NCI-H524 treated with DMSO at 0.1 percent for 48 hours (cell line): ENCODE measurements at regions not wholly inside any gene's neighbourhood (a gene's known extent, or its start where the extent isn't known, plus 50 kb on each side); places are given as distances from the start of the nearest gene placed in this dataset.
A peak's percentile ranks its signal among the peaks of the same experiment; 100 is the strongest.
"Not testable (repeated sequence)": the region's sequence is repeated elsewhere in the genome, so short reads cannot be mapped to it uniquely, and the experiment has no call there.

Source experiments
- DNase-seq: peaks from one replicate; lab custom pipeline; 2025; lab: John Stamatoyannopoulos, UW

DNA sequence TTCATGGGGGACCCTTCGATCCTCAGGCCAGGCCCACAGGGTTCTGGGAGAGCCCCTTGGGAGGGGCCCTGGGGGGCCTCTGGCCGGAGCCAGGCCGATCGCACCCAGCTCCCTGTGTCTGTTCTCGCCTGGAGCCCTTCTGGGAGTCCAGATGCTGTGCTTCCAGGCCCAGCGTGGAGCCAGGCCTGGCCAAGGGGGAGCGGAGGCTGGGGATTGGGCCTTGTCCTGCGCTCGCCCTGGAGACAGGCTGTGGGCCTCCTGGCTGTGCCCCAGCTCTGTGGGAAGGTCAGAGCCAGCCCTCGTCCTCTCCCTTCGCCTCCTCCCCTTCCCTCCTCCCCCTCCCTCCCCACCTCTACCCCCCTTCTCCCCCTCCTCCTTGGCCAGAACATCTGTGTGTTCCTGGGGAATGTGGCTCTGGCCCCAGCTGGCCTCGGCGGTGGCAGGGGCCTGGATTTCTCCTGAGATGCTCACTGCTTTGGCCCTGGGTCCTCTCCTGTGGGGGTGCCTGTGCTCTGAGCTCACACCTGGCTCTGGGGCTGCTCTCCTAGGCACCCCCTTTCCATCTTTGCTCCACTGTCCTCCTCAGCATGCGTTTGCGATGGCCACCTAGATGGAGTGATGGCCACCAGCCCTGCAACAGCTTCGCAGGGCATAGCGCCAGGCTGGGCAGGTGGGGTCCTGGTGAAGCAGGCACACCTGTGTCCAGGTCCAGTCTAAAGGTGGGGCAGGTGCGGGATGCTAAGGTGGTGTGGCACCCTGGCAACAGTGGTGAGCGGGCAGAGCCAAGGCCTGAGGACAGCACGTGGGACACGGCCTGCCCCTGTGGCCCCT lies 90.6 kb upstream of the CIBAR2 start:
- DNase-seq = peak; percentile 50

- DNase-seq = no peak
These were observed 91.2 kb upstream of the CIBAR2 start for GRCh38 chr16:85203462-85203813.

DNA sequence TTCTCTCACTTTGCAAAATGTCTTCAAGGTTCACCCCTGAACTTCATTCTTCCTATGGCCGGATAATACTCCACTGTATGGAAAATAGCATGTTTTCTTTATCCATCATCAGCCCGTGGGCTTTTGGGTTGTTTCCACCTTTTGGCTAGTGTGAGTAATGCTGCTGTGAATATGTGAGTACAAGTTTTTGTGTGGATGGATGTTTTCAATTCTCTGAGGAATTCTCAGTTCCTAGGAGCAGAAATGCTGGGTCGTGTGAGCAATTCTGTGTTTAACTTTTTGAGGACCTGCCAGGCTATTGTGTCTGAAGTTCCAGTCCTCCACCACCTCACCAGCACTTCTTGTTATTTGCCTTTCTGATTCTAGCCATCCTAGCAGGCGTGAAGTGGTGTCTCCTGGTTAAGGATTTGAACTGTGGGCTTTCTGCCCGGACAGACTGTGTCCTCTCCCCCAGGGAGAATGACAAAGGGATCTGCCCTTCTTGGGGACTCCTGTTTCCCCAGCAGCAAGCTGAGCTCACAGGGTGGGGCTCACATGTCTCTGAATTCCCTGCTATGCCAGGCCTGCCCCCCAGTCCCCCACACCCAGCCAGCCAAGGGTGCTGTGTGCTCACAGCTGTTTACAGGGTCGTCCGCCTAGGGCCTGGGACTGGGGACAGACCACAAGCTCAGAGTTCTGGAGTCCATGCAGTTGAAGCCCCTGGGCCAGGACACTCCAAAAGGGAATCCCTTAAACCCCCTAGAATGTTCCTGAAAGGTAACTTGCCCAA lies 92.2 kb upstream of the CIBAR2 start:
- DNase-seq = no peak

DNA sequence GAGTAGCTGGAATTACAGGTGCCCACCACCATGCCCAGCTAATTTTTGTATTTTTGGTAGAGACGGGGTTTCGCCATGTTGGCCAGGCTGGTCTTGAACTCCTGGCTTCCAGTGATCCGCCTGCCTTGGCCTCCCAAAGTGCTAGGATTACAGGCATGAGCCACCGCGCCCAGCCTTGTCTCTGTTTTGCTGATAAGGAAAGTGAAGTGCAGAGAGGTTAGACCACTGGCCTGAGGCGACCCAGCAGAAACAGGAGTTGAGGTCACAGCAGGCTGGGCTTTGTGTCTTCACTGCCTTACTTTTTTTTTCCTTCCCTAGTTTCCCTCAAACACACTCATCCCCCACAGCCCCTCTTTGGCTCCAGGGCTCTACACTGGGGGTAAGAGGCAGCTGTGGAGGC lies 93.0 kb upstream of the CIBAR2 start:
- DNase-seq = not testable (repeated sequence)

- DNase-seq = no peak
These were observed 93.6 kb upstream of the CIBAR2 start for GRCh38 chr16:85205747-85206471.

DNA sequence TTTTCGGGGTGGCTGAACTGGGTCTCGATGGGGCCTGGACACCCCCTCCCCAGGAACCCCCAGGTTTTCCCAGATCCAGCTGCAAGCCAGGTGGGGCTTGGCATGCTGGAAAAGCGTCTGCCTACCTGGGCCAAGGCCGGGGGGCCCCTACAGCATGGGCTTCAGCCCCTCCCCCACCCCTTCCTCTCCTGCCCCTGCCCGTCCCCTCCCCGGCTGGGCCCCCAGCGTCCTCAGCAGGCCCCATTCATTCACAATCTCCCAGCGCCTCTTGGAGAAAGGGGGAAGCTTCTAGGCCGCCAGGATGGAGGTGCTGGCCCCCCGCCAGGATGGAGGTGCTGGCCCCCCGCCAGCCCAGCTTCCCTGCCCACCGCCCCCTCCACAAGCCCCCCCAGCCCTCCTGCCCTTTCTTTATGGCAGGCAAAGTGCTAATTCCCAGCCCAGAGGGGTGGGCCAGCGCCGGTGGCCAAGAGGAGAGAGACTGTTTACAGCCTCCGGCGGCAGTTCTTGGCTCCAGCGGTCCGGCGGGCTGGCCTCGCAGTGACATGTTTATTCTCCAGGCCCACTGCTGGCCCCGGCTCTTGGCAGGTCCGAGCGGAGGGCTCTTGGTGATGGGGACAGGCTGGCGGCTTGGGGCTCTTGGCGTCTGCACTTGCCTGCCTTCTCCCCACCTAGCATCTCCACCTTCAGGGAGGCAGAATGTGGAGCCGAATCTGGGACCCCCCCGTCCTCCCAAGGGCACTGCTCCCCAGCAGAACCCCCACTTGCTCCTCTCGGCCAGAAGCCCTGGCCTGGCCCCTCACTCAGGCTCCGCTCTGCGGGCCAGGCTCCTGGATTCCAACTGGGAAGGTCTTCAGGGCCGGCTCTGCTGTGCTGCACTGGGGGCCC lies 94.4 kb upstream of the CIBAR2 start:
- no peak for DNase-seq

DNA sequence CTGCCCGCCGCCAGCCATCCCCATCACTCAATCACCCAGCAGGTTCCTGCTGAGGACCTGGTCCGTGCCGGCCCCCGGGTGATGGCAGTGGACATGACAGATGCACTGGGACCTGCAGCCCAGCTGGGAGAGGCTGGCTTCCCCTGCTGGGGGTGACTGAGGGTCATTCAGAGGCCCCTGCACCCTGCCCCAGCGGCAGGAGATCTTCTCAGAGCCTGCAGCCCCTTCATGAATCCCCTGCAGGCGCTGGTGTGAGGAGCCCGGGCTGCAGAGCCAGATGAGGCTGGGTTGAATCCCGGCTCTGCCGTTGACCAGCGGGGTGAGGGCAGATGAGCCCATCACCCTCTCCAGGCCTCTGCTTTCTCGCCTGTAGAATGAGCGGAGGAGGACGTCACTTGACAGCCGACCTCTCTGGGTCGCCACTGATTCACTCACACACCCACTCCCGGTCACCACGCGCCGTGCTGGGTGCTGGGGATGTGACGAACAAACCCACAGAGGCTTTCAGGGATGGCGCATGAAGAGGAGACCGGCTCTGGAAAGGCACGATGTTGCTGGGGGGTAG lies 95.2 kb upstream of the CIBAR2 start:
- no peak for DNase-seq

DNA sequence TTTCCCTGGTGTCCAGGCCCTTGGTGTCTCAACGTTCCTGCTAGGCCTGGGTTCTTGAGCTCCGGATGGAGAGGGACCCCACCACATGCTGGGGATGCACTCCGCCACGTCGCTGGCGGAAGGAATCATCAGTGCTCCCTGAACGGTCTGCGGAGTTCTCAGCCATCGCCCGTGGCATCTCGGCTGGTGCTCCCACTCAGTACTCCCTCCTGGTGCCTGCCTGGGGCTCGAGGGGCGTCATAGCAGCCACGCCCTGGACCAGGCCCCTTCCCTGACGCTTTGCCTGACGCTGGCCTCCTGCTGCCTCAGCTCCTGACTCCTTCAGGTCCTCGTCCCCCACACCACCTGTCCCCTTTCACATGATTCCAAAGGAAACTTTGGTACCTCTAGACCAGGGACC lies 95.9 kb upstream of the CIBAR2 start:
- no peak for DNase-seq

DNA sequence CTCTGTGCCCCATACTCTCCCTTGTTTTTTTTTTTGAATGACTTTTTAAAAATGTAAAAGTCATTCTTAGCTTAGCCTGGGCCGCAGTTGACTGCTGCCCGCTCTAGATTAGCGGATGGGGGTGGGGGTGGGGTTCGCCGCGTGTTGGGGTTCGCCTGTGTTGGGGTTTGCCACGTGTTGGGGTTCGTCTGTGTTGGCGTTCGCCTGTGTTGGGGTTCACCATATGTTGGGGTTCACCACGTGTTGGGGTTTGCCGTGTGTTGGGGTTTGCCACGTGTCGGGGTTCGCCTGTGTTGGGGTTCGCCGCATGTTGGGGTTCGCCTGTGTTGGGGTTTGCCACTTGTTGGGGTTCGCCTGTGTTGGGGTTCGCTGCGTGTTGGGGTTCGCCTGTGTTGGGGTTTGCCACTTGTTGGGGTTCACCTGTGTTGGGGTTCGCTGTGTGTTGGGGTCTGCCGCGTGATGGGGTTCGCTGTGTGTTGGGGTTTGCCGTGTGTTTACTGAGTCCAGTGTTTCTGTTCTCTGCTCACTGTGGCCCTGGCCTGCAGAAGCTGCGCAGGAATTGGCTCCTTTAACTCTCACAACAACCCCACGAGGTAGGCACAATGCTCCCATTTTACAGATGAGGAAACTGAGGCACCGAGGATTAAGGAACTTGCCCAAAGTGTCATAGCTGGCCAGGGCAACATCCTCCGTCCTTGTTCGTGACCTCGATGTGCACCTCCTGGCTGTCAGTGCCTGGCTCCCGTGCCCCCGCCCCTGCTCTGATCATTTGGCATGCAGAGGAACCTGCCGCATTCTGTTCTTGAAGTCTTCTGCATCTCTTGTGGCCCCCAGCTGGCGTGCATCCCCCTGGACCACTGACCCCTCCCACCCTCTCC lies 96.6 kb upstream of the CIBAR2 start:
- no peak for DNase-seq

DNA sequence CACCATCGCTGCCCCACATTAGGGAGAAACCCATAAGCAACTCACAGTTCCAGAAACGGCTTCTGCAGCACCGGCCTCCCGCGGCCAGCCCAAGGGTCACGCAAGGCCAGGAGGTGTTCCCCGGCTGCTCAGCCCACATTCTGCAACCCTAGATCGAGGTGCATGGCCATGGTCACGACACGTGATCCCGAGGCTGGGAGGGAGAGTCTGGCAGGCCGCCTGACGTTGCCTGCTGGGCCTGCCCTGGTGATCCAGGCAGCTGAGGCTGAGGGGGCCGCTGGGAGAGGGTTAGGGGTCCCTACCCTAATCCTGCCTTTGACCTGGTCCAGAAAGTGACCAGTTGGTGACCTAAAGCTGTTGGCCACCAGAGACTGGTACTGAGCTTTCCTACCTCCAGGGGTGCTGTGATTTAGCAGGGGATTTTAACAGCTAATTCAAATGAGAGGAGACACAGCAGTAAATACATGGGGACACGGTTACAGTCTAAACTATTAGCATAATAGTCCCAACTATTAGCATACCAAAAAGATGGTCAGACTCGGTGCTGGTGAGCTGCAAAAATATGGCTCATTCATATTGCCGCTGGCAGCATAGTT lies 97.4 kb upstream of the CIBAR2 start:
- DNase-seq = no peak

GRCh38 chr16:85210423-85211169 lies 98.3 kb upstream of the CIBAR2 start:
- DNase-seq = no peak

- DNase-seq = no peak
These were observed 99.1 kb upstream of the CIBAR2 start for GRCh38 chr16:85211271-85211801.

- peak; percentile 54 for DNase-seq
These were observed 101.8 kb upstream of the CIBAR2 start for GRCh38 chr16:85213926-85214675.

DNA sequence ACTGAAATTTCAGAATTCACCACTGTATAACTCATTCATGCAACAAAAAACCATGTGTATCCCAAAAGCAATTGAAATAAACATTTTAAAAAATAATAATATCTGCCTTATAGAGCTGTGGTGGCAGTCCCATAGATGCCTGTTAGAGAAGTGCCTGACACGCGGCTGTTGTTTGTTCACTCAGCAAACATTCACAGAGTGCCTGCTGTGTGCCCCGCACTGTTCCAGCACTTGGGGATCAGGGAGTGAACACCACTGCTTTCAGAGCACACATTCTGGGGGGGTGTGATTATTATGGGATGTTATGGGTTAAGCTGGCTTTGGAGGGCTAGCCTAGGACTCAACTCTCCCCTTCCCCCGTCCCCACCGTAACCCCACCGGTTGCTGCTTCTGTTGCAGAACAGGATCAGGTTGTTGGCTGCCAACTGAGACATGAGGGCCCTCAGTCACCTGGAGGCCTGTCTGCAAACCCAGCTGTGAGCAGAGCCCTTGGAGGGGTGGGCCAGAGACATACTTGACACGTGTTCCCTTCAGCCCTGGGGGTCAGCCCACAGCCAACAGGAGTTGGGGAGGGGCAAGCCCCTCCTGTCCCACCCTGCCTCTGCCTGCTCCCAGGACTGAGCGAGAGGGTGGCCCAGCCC lies 103.3 kb upstream of the CIBAR2 start:
- DNase-seq = no peak

- no peak for DNase-seq
These were observed 104.5 kb upstream of the CIBAR2 start for GRCh38 chr16:85216522-85217375.

DNA sequence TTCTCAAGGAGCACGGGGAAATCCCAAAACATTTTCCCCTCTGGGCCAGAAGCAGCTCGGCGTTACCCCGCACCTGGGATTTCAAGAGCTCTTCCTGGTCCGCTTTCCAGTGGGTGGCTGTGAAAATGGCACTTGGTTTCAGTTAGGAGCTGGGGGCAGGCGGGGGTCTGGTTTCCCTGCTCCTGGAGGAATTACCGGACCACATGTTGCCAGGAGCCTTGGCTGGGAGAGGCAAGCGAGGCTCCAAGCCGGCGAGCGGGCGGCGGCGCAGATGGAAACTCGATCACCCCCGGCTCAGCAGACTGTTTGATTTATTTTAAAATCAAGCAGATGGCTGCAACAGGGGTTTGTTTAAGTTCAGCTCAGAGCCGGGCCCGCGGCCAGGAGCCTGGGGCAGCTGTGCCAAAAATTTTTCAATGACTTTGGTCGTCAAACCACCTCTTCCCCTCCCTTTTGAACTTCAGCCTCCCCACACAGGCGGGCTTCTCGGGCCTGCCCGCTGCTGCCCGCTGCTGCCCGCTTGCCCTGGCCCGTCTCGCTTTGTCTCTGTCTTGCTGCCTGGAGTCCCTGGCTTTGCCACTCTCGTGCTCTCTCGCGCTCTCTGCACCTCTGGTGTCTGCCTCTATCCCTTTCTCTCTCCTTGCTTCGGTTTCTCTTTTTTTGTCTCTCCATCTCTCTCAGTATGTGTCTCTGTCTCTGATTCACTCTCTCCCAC lies 108.0 kb upstream of the CIBAR2 start:
- peak; percentile 98 for DNase-seq
